Right lobe of liver (tissue), 6 donors: ENCODE measurements at regions not wholly inside any gene's neighbourhood (a gene's known extent, or its start where the extent isn't known, plus 50 kb on each side); places are given as distances from the start of the nearest gene placed in this dataset.

Source experiments
- ATAC-seq, 4 donors: fragments of 200-7000 bp; cut with Tn5 transposase; one replicate each; pipeline ENCODE4 v1.9.1; 2020; ENCODE audit warnings: mild to moderate bottlenecking in 4 of 4, moderate library complexity in 4 of 4
- DNase-seq, 3 donors: peaks; one replicate each; pipeline ENCODE4 v3.0.0-alpha.2; 2020
- H3K27ac ChIP-seq, 3 donors: fragments of 200-600 bp; one replicate each; pipeline ENCODE4 v1.8.0; 2022
- H3K27me3 ChIP-seq, 2 donors: fragments of 200-600 bp; one replicate each; pipeline ENCODE4 v1.8.0; 2022
- H3K36me3 ChIP-seq, 4 donors: fragments of 200-600 bp; sonication (generic) in 1 of 4; one replicate each; pipeline versions ENCODE4 v1.5.1 to v1.8.0; 2017 to 2022; ENCODE audit warnings: control low read depth in 1 of 4
- H3K4me1 ChIP-seq, 4 donors: fragments of 200-600 bp; sonication (generic) in 1 of 4; one replicate each; pipeline versions ENCODE4 v1.5.1 to v1.8.0; 2017 to 2022; ENCODE audit warnings: control low read depth in 1 of 4
- H3K4me3 ChIP-seq, 3 donors: fragments of 200-600 bp; one replicate each; pipeline ENCODE4 v1.8.0; 2022
- H3K9me3 ChIP-seq, 4 donors: fragments of 200-600 bp; sonication (generic) in 1 of 4; one replicate each; pipeline versions ENCODE4 v1.5.1 to v1.8.0; 2017 to 2022; ENCODE audit warnings: control low read depth in 1 of 4
- CTCF ChIP-seq, 4 donors: fragments of 200-600 bp in 3 of 4; fragments of 450-650 bp in 1 of 4; IDR thresholded peaks; one replicate each; pipeline versions ENCODE4 v1.5.1 to v1.8.0; 2016 to 2022; ENCODE audit warnings: antibody characterized with exemption in 4 of 4, mild to moderate bottlenecking in 2 of 4
- POLR2A ChIP-seq: fragments of 450-650 bp; IDR thresholded peaks from one replicate; pipeline ENCODE4 v1.6.1; 2017; ENCODE audit warnings: antibody characterized with exemption, mild to moderate bottlenecking
- WGBS: methylation state at CpG from one replicate; pipeline ENCODE4 v1.1.6; 2018; ENCODE audit warnings: low coverage, low lambda C conversion rate; ENCODE audit not compliant: insufficient coverage; ENCODE audit errors: missing lambda C conversion rate; 5-methylcytosine and 5-hydroxymethylcytosine counted together
- intact Hi-C, 2 donors: fragments of 100-400 bp; cut with DNase I; formaldehyde crosslinking; loops; one replicate each; pipeline versions ENCODE4 v1.11.2 to v1.14.1; 2022
- donor health status: DM: no; HTN: yes; CAD: no.
- donor health status: DM: no; HTN: no; CAD: no.
- donor health status: DM: no; HTN: no; CAD: no.
- donor health status: DM: no; HTN: yes; CAD: no.
- donor health status: DM: no; HTN: yes; CAD: no.

- Histone ChIP-seq H3K4me3 (no peak overlapping the region), H3K9me3 (no peaks in the 10 kb centered on the region), H3K27ac (no peak overlapping the region), H3K27me3 (no peaks in the 10 kb centered on the region), H3K36me3 (no peaks in the 10 kb centered on the region), H3K4me1 (no peaks in the 10 kb centered on the region)
- TF ChIP-seq POLR2A = no peak
- TF ChIP-seq CTCF (IDR thresholded peaks at IDR 0.05) = no peak
- intact Hi-C loops = no loop called here
- WGBS = 62% methylated on average over 3 of the region's 3 CpGs
- no peak for ATAC-seq
- DNase-seq = no peak
Observed at GRCh38 chr7:53191191-53191695, 155.8 kb downstream of the POM121L12 start.

GRCh38 chr7:53191836-53192443 is 156.5 kb downstream of the POM121L12 start:
- no peaks in the 10 kb centered on the region for H3K36me3 ChIP-seq
- no peak for ATAC-seq
- H3K4me1 ChIP-seq = no peaks in the 10 kb centered on the region
- H3K9me3 ChIP-seq = no peaks in the 10 kb centered on the region
- intact Hi-C loops = no loop called here
- TF ChIP-seq POLR2A = no peak
- no peak for TF ChIP-seq CTCF (IDR thresholded peaks at IDR 0.05)
- H3K4me3 ChIP-seq = no peak overlapping the region
- no peak overlapping the region for H3K27ac ChIP-seq
- no peak for DNase-seq
- H3K27me3 ChIP-seq = no peaks in the 10 kb centered on the region
- 18% methylated on average over 6 of the region's 6 CpGs for WGBS

- no peak for ATAC-seq
- intact Hi-C loops = no loop called here
- no peaks in the 10 kb centered on the region for H3K36me3 ChIP-seq
- WGBS = 54% methylated on average over 3 of the region's 3 CpGs
- no peaks in the 10 kb centered on the region for H3K9me3 ChIP-seq
- no peak overlapping the region for H3K27ac ChIP-seq
- H3K4me1 ChIP-seq = no peaks in the 10 kb centered on the region
- no peaks in the 10 kb centered on the region for H3K27me3 ChIP-seq
- no peak for DNase-seq
- TF ChIP-seq CTCF (IDR thresholded peaks at IDR 0.05) (no peak), POLR2A (no peak)
- no peak overlapping the region for H3K4me3 ChIP-seq
Observed at GRCh38 chr7:53205006-53205405, 169.6 kb downstream of the POM121L12 start.

GRCh38 chr7:53209129-53209528 is 173.7 kb downstream of the POM121L12 start:
- intact Hi-C loops = no loop called here
- Histone ChIP-seq H3K36me3 (no peaks in the 10 kb centered on the region), H3K27ac (no peak overlapping the region), H3K4me1 (no peaks in the 10 kb centered on the region), H3K9me3 (no peaks in the 10 kb centered on the region), H3K4me3 (no peak overlapping the region), H3K27me3 (no peaks in the 10 kb centered on the region)
- ATAC-seq (no peak), DNase-seq (no peak)
- no peak for TF ChIP-seq CTCF (IDR thresholded peaks at IDR 0.05)
- WGBS = 59% methylated on average over 3 of the region's 3 CpGs

GRCh38 chr7:53214463-53214862 is 179.0 kb downstream of the POM121L12 start:
- H3K27ac ChIP-seq = no peak overlapping the region
- intact Hi-C loops = no loop called here
- H3K4me1 ChIP-seq = no peaks in the 10 kb centered on the region
- no peaks in the 10 kb centered on the region for H3K36me3 ChIP-seq
- H3K4me3 ChIP-seq = no peak overlapping the region
- no peak for TF ChIP-seq POLR2A
- TF ChIP-seq CTCF (IDR thresholded peaks at IDR 0.05) = no peak
- 62% methylated on average over 1 of the region's 1 CpG for WGBS
- ATAC-seq (no peak), DNase-seq (no peak)
- no peaks in the 10 kb centered on the region for H3K27me3 ChIP-seq
- H3K9me3 ChIP-seq = no peaks in the 10 kb centered on the region
